Mesothelial cell of epicardium (in vitro differentiated cells): ENCODE measurements at regions not wholly inside any gene's neighbourhood (a gene's known extent, or its start where the extent isn't known, plus 50 kb on each side); places are given as distances from the start of the nearest gene placed in this dataset.

Experiments used
- DNase-seq, 2 experiments: peaks; one replicate each; pipeline ENCODE4 v3.0.0; 2021; ENCODE audit warnings: low spot score in 2 of 2; ENCODE audit not compliant: unreplicated experiment in 2 of 2
- H3K27ac Mint-ChIP-seq: 2 replicates; pipeline ENCODE4 v1.8.0; 2021; ENCODE audit warnings: mixed read lengths
- H3K27me3 Mint-ChIP-seq: 2 replicates; pipeline ENCODE4 v1.8.0; 2021; ENCODE audit warnings: low read depth, mixed read lengths
- H3K36me3 Mint-ChIP-seq: 2 replicates; pipeline ENCODE4 v1.8.0; 2021; ENCODE audit warnings: mixed read lengths
- H3K4me1 Mint-ChIP-seq: 2 replicates; pipeline ENCODE4 v1.8.0; 2021; ENCODE audit warnings: mixed read lengths
- H3K4me3 Mint-ChIP-seq: 2 replicates; pipeline ENCODE4 v1.8.0; 2021; ENCODE audit warnings: mild to moderate bottlenecking, moderate library complexity, mixed read lengths
- H3K9me3 Mint-ChIP-seq: 2 replicates; pipeline ENCODE4 v1.8.0; 2021; ENCODE audit warnings: mixed read lengths
- CTCF ChIP-seq: fragments of 200-600 bp; sonication (generic); IDR thresholded peaks from one replicate; pipeline ENCODE4 v1.5.0; 2021; ENCODE audit warnings: antibody characterized with exemption; ENCODE audit not compliant: unreplicated experiment

GRCh38 chr9:107422189-107423185, 67.1 kb downstream of the KLF4 start:
- Mint-ChIP-seq H3K4me1 (peaks cover 13% of the 10 kb centered on the region), H3K36me3 (no peaks in the 10 kb centered on the region), H3K9me3 (no peaks in the 10 kb centered on the region), H3K27ac (no peak overlapping the region), H3K4me3 (no peak overlapping the region), H3K27me3 (peaks cover 2% of the 10 kb centered on the region)
- peak; percentile 37 to 70 for DNase-seq
- TF ChIP-seq CTCF: peak; percentile 43

- DNase-seq: no peak
- TF ChIP-seq CTCF: no peak
- Mint-ChIP-seq H3K4me3 (no peak overlapping the region), H3K9me3 (no peaks in the 10 kb centered on the region), H3K27me3 (no peaks in the 10 kb centered on the region), H3K4me1 (peaks cover 8% of the 10 kb centered on the region), H3K36me3 (no peaks in the 10 kb centered on the region), H3K27ac (no peak overlapping the region)
These were observed 79.1 kb downstream of the KLF4 start for GRCh38 chr9:107410420-107410819.

GRCh38 chr9:107409581-107410389, 79.8 kb downstream of the KLF4 start:
- H3K36me3 Mint-ChIP-seq: no peaks in the 10 kb centered on the region
- H3K4me3 Mint-ChIP-seq: no peak overlapping the region
- H3K9me3 Mint-ChIP-seq: no peaks in the 10 kb centered on the region
- DNase-seq: no peak
- no peaks in the 10 kb centered on the region for H3K27me3 Mint-ChIP-seq
- no peak overlapping the region for H3K27ac Mint-ChIP-seq
- TF ChIP-seq CTCF: no peak
- peaks cover 8% of the 10 kb centered on the region for H3K4me1 Mint-ChIP-seq

GRCh38 chr9:107407675-107408074, 81.9 kb downstream of the KLF4 start:
- Mint-ChIP-seq H3K4me3 (no peak overlapping the region), H3K27me3 (no peaks in the 10 kb centered on the region), H3K36me3 (no peaks in the 10 kb centered on the region), H3K27ac (no peak overlapping the region), H3K4me1 (peaks cover 14% of the 10 kb centered on the region), H3K9me3 (no peaks in the 10 kb centered on the region)
- DNase-seq: no peak
- no peak for TF ChIP-seq CTCF

- no peak for TF ChIP-seq CTCF
- Mint-ChIP-seq H3K4me1 (peaks cover 14% of the 10 kb centered on the region), H3K36me3 (peaks cover 2% of the 10 kb centered on the region), H3K4me3 (no peak overlapping the region), H3K27me3 (no peaks in the 10 kb centered on the region), H3K9me3 (peaks cover 11% of the 10 kb centered on the region), H3K27ac (no peak overlapping the region)
- DNase-seq: no peak
These were observed 84.1 kb downstream of the KLF4 start for GRCh38 chr9:107405511-107405910.
